Endothelial cell (in vitro differentiated cells): ENCODE measurements at regions not wholly inside any gene's neighbourhood (a gene's known extent, or its start where the extent isn't known, plus 50 kb on each side); places are given as distances from the start of the nearest gene placed in this dataset.
"Not testable (repeated sequence)": the region's sequence is repeated elsewhere in the genome, so short reads cannot be mapped to it uniquely, and the experiment has no call there.

Experiments
- DNase-seq: peaks from one replicate; pipeline ENCODE4 v3.0.0; 2021; ENCODE audit warnings: low spot score
- H3K27ac Mint-ChIP-seq: one replicate; pipeline ENCODE4 v1.8.0; 2021; ENCODE audit warnings: mixed read lengths, inconsistent platforms; ENCODE audit not compliant: unreplicated experiment
- H3K27me3 Mint-ChIP-seq: one replicate; pipeline ENCODE4 v1.8.0; 2021; ENCODE audit warnings: mild to moderate bottlenecking, moderate library complexity, mixed read lengths, inconsistent platforms; ENCODE audit not compliant: unreplicated experiment
- H3K36me3 Mint-ChIP-seq: one replicate; pipeline ENCODE4 v1.8.0; 2021; ENCODE audit warnings: mild to moderate bottlenecking, low read depth, mixed read lengths, inconsistent platforms; ENCODE audit not compliant: unreplicated experiment
- H3K4me1 Mint-ChIP-seq: one replicate; pipeline ENCODE4 v1.8.0; 2021; ENCODE audit warnings: mild to moderate bottlenecking, mixed read lengths, inconsistent platforms; ENCODE audit not compliant: unreplicated experiment
- H3K4me3 Mint-ChIP-seq: one replicate; pipeline ENCODE4 v1.8.0; 2021; ENCODE audit warnings: mild to moderate bottlenecking, mixed read lengths, inconsistent platforms; ENCODE audit not compliant: unreplicated experiment
- H3K9me3 Mint-ChIP-seq: one replicate; pipeline ENCODE4 v1.8.0; 2021; ENCODE audit warnings: mixed read lengths, inconsistent platforms; ENCODE audit not compliant: unreplicated experiment
- TF ChIP-seq, protein P1 (sequence below): fragments of 200-600 bp; sonication (generic); IDR thresholded peaks from one replicate; pipeline ENCODE4 v1.5.0; 2021; ENCODE audit warnings: antibody characterized with exemption; ENCODE audit not compliant: unreplicated experiment

DNA sequence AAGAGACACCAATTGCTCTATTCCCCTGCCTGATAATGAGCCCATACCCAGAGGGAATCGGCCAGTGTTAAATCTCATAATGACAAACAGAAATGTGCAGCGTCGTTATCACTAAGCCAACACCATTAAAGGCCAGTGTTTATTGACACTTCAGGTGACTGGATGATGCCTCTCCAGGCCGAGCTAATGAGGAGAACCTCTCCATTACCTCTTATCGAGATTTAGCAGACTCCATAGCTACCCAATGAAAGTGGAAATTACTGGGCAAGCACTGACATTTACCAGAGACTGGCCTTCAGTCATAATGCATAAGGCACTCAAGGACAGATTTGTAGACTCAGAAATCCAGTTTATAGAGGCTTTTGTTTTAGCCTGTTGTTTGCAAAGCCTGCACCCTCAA is 669.5 kb downstream of the MAFB start:
- TF ChIP-seq, protein P1, sequence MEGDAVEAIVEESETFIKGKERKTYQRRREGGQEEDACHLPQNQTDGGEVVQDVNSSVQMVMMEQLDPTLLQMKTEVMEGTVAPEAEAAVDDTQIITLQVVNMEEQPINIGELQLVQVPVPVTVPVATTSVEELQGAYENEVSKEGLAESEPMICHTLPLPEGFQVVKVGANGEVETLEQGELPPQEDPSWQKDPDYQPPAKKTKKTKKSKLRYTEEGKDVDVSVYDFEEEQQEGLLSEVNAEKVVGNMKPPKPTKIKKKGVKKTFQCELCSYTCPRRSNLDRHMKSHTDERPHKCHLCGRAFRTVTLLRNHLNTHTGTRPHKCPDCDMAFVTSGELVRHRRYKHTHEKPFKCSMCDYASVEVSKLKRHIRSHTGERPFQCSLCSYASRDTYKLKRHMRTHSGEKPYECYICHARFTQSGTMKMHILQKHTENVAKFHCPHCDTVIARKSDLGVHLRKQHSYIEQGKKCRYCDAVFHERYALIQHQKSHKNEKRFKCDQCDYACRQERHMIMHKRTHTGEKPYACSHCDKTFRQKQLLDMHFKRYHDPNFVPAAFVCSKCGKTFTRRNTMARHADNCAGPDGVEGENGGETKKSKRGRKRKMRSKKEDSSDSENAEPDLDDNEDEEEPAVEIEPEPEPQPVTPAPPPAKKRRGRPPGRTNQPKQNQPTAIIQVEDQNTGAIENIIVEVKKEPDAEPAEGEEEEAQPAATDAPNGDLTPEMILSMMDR = no peak
- DNase-seq = no peak
- Mint-ChIP-seq H3K9me3 (no peaks in the 10 kb centered on the region), H3K4me3 (no peak overlapping the region), H3K27ac (no peak overlapping the region), H3K36me3 (no peaks in the 10 kb centered on the region), H3K27me3 (no peaks in the 10 kb centered on the region), H3K4me1 (no peaks in the 10 kb centered on the region)

DNA sequence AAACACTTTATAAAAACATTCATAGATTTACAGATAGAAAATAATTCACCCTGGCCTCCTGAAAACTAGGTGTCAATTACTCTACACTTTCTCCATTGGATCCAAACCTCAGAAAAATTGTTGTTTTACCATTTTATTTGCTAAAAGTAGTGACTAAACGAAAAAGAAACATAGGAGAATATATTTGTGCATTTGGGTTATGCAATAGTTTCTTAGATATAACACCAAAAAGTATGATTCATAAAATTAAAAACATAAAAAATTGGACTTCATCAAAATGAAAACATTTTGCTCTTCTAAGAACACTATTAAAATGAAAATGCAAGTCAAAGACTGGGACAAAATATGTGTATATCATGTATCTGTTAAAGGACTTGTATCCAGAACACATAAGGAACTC is 671.3 kb downstream of the MAFB start:
- Mint-ChIP-seq H3K36me3 (no peaks in the 10 kb centered on the region), H3K9me3 (no peaks in the 10 kb centered on the region), H3K27ac (no peak overlapping the region), H3K4me3 (no peak overlapping the region), H3K4me1 (no peaks in the 10 kb centered on the region), H3K27me3 (no peaks in the 10 kb centered on the region)
- TF ChIP-seq, protein P1 = no peak
- DNase-seq = no peak

- Mint-ChIP-seq H3K9me3 (no peaks in the 10 kb centered on the region), H3K36me3 (no peaks in the 10 kb centered on the region), H3K4me1 (no peaks in the 10 kb centered on the region), H3K4me3 (no peak overlapping the region), H3K27ac (no peak overlapping the region), H3K27me3 (no peaks in the 10 kb centered on the region)
- no peak for DNase-seq
- TF ChIP-seq, protein P1 = no peak
Observed at GRCh38 chr20:40016890-40017289, 672.1 kb downstream of the MAFB start.

- H3K9me3 Mint-ChIP-seq = no peaks in the 10 kb centered on the region
- DNase-seq = no peak
- H3K27ac Mint-ChIP-seq = no peak overlapping the region
- TF ChIP-seq, protein P1 = no peak
- no peaks in the 10 kb centered on the region for H3K36me3 Mint-ChIP-seq
- no peaks in the 10 kb centered on the region for H3K27me3 Mint-ChIP-seq
- H3K4me1 Mint-ChIP-seq = no peaks in the 10 kb centered on the region
- no peak overlapping the region for H3K4me3 Mint-ChIP-seq
Observed at GRCh38 chr20:40016392-40016791, 672.6 kb downstream of the MAFB start.

DNA sequence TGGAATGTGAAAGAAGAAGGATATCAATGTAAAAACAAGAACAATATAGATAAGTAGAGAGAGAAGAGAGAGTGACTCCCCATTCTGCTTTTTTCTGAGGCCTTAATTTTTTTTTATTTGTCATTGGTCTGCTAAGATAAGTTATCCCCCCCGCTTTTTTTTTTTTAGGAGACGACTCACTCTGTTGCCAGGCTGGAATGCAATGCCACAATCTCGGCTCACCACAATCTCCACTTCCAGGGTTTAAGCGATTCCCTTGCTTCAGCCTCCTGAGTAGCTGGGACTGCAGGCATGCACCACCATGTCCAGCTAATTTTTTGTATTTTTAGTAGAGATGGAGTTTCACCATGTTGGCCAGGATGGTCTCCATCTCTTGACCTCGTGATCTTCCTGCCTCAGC is 677.0 kb downstream of the MAFB start:
- not testable (repeated sequence) for H3K4me3 Mint-ChIP-seq, H3K27me3 Mint-ChIP-seq, H3K9me3 Mint-ChIP-seq

GRCh38 chr20:40010483-40010882 is 678.6 kb downstream of the MAFB start:
- Mint-ChIP-seq H3K9me3 (no peaks in the 10 kb centered on the region), H3K27me3 (no peaks in the 10 kb centered on the region), H3K27ac (no peak overlapping the region), H3K4me3 (no peak overlapping the region), H3K36me3 (no peaks in the 10 kb centered on the region), H3K4me1 (no peaks in the 10 kb centered on the region)
- DNase-seq = no peak
- TF ChIP-seq, protein P1 = no peak

More for the DNA sequence above, 677.0 kb downstream of the MAFB start:
- not testable (repeated sequence) for H3K27ac Mint-ChIP-seq, H3K4me1 Mint-ChIP-seq, DNase-seq, H3K36me3 Mint-ChIP-seq
